VCaP (cell line): ENCODE measurements at regions not wholly inside any gene's neighbourhood (a gene's known extent, or its start where the extent isn't known, plus 50 kb on each side); places are given as distances from the start of the nearest gene placed in this dataset.
"Not testable (repeated sequence)": the region's sequence is repeated elsewhere in the genome, so short reads cannot be mapped to it uniquely, and the experiment has no call there.

Experiments used
- H3K27ac ChIP-seq: fragments of 450-650 bp; 2 replicates; pipeline ENCODE4 v1.5.1; 2017
- CTCF ChIP-seq: fragments of 450-650 bp; conservative IDR thresholded peaks from 2 replicates; pipeline ENCODE4 v1.5.1; 2017; ENCODE audit warnings: mild to moderate bottlenecking, moderate library complexity

GRCh38 chr1:103447471-103447870 is 78.0 kb upstream of the RNPC3 start:
- no peak for TF ChIP-seq CTCF
- no peak overlapping the region for H3K27ac ChIP-seq

GRCh38 chr1:103441342-103441741 is 84.2 kb upstream of the RNPC3 start:
- no peak overlapping the region for H3K27ac ChIP-seq
- TF ChIP-seq CTCF, result no peak

- not testable (repeated sequence) for H3K27ac ChIP-seq
Measured at GRCh38 chr1:103436568-103437100, 88.9 kb upstream of the RNPC3 start.

GRCh38 chr1:103435443-103435842 is 90.1 kb upstream of the RNPC3 start:
- no peak overlapping the region for H3K27ac ChIP-seq
- no peak for TF ChIP-seq CTCF

GRCh38 chr1:103424650-103425049 is 100.8 kb upstream of the RNPC3 start:
- no peak for TF ChIP-seq CTCF
- H3K27ac ChIP-seq, result no peak overlapping the region

- TF ChIP-seq CTCF, result no peak
Measured at GRCh38 chr1:103416681-103417286, 108.7 kb upstream of the RNPC3 start.

GRCh38 chr1:103387898-103388297 is 137.6 kb upstream of the RNPC3 start:
- H3K27ac ChIP-seq, result no peak overlapping the region
- TF ChIP-seq CTCF, result no peak

More at GRCh38 chr1:103416681-103417286, 108.7 kb upstream of the RNPC3 start:
- H3K27ac ChIP-seq, result no peak overlapping the region

- no peak for TF ChIP-seq CTCF
Measured at GRCh38 chr1:103373991-103374390, 151.5 kb upstream of the RNPC3 start.

More at GRCh38 chr1:103373991-103374390, 151.5 kb upstream of the RNPC3 start:
- no peak overlapping the region for H3K27ac ChIP-seq
